Duodenal mucosa (tissue), 2 donors: ENCODE measurements at regions not wholly inside any gene's neighbourhood (a gene's known extent, or its start where the extent isn't known, plus 50 kb on each side); places are given as distances from the start of the nearest gene placed in this dataset.

Experiments
- H3K27ac ChIP-seq: one replicate; pipeline ENCODE4 v1.7.0; 2013; ENCODE audit warnings: low read depth, low read length
- H3K27me3 ChIP-seq, 2 donors: one replicate each; pipeline ENCODE4 v1.7.0; 2013; ENCODE audit warnings: low read length in 2 of 2, control low read depth in 1 of 2; ENCODE audit not compliant: insufficient read depth in 2 of 2, control insufficient read depth in 1 of 2
- H3K36me3 ChIP-seq, 2 donors: one replicate each; pipeline ENCODE4 v1.7.0; 2013; ENCODE audit warnings: low read length in 2 of 2, control low read depth in 1 of 2; ENCODE audit not compliant: insufficient read depth in 2 of 2, control insufficient read depth in 1 of 2
- H3K4me1 ChIP-seq, 2 donors: one replicate each; pipeline ENCODE4 v1.7.0; 2013; ENCODE audit warnings: low read length in 2 of 2, control low read depth in 1 of 2; ENCODE audit not compliant: insufficient read depth in 2 of 2, control insufficient read depth in 1 of 2
- H3K4me3 ChIP-seq, 2 donors: one replicate each; pipeline ENCODE4 v1.7.0; 2013; ENCODE audit warnings: low read length in 2 of 2, low read depth in 1 of 2
- H3K9ac ChIP-seq, 2 donors: one replicate each; pipeline ENCODE4 v1.7.0; 2013; ENCODE audit warnings: low read length in 2 of 2, low read depth in 1 of 2
- H3K9me3 ChIP-seq, 2 donors: one replicate each; pipeline ENCODE4 v1.7.0; 2013; ENCODE audit warnings: low read length in 2 of 2, control low read depth in 1 of 2; ENCODE audit not compliant: control insufficient read depth in 1 of 2

DNA sequence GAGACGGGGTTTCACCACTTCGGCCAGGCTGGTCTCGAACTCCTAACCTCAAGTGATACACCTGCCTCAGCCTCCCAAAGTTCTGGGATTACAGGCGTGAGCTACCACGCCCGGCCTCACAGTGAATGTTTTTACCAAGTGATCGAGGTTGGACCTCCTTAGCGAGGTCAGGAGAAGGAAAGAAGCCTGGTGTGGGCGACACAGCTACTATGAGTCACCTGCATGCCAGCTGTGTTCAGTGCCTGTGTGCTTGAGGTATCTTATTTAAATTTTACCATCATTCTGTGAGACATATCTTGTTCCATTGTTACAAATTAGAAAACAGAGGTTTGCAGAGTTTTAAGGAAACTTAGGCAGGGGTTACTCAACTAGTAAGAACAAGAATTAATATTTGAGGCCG lies 174.8 kb upstream of the DYNLRB2 start:
- Histone ChIP-seq H3K4me1 (no peaks in the 10 kb centered on the region), H3K27ac (no peak overlapping the region), H3K36me3 (no peaks in the 10 kb centered on the region), H3K9me3 (no peaks in the 10 kb centered on the region), H3K4me3 (no peak overlapping the region), H3K27me3 (no peaks in the 10 kb centered on the region), H3K9ac (no peak overlapping the region)

DNA sequence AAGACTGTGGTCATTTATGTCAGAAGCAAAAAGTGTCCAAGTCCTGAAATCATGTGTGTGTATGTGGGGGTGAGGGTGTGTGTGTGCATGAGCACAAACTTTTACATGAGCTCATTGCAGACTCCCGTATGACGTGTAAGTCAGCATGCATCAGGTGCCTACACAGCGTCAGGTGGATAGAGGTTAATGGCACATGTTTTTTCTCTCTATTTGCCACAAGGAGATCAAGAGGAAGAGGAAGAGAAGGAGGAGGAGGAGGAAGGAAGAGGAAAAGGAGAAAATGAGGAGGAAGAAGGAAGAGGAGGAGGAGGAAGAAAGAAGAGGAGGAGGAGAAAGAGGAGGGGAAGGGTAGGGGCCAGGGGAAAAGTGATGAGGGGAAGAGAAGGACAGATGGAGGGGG lies 178.0 kb upstream of the DYNLRB2 start:
- Histone ChIP-seq H3K9me3 (no peaks in the 10 kb centered on the region), H3K4me1 (no peaks in the 10 kb centered on the region), H3K9ac (no peak overlapping the region), H3K36me3 (no peaks in the 10 kb centered on the region), H3K27ac (no peak overlapping the region), H3K4me3 (no peak overlapping the region), H3K27me3 (no peaks in the 10 kb centered on the region)

DNA sequence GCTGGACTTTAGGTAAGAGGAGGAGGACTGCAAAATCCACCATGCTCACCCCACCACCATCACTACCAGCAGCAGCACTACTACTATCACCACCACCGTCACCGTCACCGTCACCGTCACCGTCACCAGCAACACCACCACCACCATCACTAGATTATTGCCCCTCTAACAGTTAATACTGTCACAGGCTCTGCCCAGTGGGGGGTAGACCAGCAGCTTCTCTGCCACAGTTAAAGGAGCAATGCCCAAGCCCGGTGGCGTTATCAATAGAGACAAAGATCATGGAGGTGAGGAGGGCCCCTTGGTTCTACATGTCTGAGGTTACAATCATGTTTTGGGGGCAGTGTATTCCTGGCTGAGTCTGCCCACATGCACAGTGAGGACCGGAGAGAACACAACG lies 184.4 kb upstream of the DYNLRB2 start:
- Histone ChIP-seq H3K4me3 (no peak overlapping the region), H3K27me3 (no peaks in the 10 kb centered on the region), H3K4me1 (no peaks in the 10 kb centered on the region), H3K27ac (no peak overlapping the region), H3K9ac (no peak overlapping the region), H3K36me3 (no peaks in the 10 kb centered on the region), H3K9me3 (no peaks in the 10 kb centered on the region)

DNA sequence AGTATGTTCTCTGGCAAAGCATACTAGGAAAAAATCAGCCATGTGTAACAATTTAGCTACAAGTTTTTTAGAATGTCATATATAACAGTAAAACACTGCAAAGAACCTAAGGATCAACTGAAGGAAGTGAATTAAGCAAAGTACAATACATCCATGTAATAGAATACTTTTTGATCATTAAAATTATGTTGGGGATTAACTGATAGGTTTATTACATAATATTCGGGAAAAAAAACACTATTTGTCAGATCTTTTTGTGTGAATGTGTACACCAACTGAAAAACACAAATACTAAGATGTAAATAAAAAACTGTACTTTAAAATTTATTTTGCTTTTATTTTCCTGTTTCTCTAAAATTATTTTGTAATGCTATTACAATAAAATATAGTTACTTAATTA lies 185.5 kb upstream of the DYNLRB2 start:
- Histone ChIP-seq H3K9ac (no peak overlapping the region), H3K27me3 (no peaks in the 10 kb centered on the region), H3K36me3 (no peaks in the 10 kb centered on the region), H3K9me3 (no peaks in the 10 kb centered on the region), H3K27ac (no peak overlapping the region), H3K4me3 (no peak overlapping the region), H3K4me1 (no peaks in the 10 kb centered on the region)

DNA sequence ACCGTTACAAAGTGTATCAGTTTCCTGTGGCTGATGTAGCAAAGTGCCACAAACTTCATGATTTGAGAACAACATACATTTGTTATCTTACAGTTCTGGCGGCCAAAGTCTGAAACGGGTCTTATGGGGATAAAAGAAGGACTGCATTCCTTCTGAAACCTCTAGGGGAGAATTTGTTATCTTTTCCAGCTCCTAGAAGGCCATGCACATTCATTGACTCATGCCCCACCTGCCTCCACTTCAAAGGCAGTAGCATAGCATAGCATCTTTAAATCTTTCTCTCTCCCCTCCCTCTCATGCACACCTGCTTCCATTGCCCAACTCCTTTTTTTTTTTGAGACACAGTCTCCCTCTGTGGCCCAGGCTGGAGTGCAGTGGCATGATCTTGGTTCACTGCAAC lies 190.7 kb upstream of the DYNLRB2 start:
- Histone ChIP-seq H3K4me3 (no peak overlapping the region), H3K36me3 (no peaks in the 10 kb centered on the region), H3K9ac (no peak overlapping the region), H3K9me3 (peaks cover 0 to 2% of the 10 kb centered on the region in 2 donors), H3K4me1 (peaks cover 0 to 4% of the 10 kb centered on the region in 2 donors), H3K27me3 (no peaks in the 10 kb centered on the region), H3K27ac (no peak overlapping the region)

DNA sequence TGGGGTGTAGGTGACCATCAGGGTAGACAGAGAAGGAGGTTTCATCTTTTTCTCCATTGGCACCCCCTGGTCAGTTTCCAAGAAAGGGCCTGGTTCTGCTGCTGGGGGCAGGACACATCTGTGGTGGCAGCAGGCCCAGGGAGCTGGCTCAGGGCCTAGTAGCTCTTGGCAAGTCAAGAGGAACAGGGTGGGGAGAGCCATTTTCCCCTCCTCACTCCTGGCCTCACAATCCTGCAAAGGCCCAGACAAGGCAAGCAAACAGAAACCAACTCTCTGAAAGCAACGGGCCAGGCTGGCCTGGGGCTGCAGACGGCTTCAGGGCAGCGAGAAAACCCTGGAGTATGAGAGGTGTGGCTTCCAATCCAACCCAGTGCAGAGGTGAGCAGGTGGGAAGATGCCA lies 192.9 kb upstream of the DYNLRB2 start:
- Histone ChIP-seq H3K9me3 (peaks cover 0 to 2% of the 10 kb centered on the region in 2 donors), H3K36me3 (no peaks in the 10 kb centered on the region), H3K4me3 (no peak overlapping the region), H3K4me1 (peaks cover 0 to 4% of the 10 kb centered on the region in 2 donors), H3K27me3 (no peaks in the 10 kb centered on the region), H3K27ac (no peak overlapping the region), H3K9ac (no peak overlapping the region)

DNA sequence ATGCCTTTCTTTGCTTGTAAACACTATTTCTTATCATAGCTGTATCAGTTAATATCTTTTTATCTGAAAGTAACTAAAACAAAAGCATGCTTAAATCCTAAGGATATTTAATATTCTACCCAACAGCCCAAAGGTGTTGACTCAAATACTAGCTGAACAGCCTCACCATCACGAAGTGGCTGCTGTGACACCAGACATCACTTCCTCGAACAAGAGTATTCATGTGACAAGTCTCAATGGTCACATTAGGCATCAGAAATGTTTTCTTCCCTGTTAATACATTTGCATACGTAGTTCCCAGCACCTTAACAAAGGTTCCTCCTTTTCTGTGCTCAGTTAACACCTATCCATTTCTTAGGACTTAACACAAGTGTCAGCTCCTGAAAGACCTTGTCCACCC lies 193.8 kb upstream of the DYNLRB2 start:
- Histone ChIP-seq H3K4me1 (peaks cover 0 to 4% of the 10 kb centered on the region in 2 donors), H3K27me3 (no peaks in the 10 kb centered on the region), H3K9ac (no peak overlapping the region), H3K4me3 (no peak overlapping the region), H3K27ac (no peak overlapping the region), H3K36me3 (no peaks in the 10 kb centered on the region), H3K9me3 (peaks cover 0 to 2% of the 10 kb centered on the region in 2 donors)

DNA sequence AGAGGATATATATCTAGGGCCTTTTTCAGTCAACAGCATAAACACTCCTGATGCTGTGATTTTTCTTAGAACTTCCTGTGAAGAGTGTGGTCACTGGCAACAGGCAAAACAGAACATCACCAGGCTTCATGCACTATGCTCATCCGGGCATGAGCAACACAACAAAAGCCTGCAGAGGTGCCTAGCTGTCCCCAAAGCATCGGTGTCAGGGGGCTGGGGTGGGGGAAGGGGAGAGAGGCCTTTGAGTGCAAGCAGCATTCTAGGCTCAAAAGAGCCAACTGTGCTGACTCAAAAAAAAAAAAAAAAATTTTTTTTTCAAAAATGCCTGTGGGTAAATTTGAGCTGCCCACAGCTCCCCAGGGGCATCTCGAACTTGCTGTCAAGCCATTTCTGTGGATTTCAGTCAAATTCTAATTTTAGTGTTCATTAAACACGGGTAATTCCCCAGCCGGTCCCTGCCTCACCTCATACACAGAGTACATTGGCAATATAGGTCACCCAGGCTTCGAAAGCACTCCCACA lies 194.6 kb upstream of the DYNLRB2 start:
- peaks cover 0 to 4% of the 10 kb centered on the region in 2 donors for H3K4me1 ChIP-seq
- H3K27ac ChIP-seq: no peak overlapping the region
- H3K9me3 ChIP-seq: peaks cover 0 to 2% of the 10 kb centered on the region in 2 donors
- H3K27me3 ChIP-seq: no peaks in the 10 kb centered on the region
- H3K36me3 ChIP-seq: no peaks in the 10 kb centered on the region
- H3K9ac ChIP-seq: no peak overlapping the region
- H3K4me3 ChIP-seq: no peak overlapping the region

DNA sequence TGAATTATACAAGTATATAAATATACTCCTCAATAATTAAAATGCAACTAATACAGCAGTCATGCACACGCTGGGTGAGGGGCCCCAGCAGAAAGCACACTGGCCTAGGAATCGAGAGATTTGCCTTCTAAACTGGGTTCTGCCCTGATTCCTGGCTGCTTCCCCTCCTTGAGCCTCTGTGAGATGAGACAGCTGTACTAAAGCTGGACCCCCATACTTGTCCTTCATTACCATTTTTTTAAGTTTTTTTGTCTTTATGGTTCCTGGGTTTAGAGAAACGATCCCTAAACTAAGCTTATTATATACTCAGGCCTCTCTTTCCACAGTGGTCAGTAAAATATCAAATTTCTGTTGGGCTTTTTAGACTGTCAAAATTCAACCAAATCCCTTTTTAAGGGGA lies 195.1 kb upstream of the DYNLRB2 start:
- Histone ChIP-seq H3K27ac (no peak overlapping the region), H3K36me3 (no peaks in the 10 kb centered on the region), H3K9ac (no peak overlapping the region), H3K4me3 (no peak overlapping the region), H3K4me1 (peaks cover 0 to 4% of the 10 kb centered on the region in 2 donors), H3K27me3 (no peaks in the 10 kb centered on the region), H3K9me3 (peaks cover 0 to 2% of the 10 kb centered on the region in 2 donors)

DNA sequence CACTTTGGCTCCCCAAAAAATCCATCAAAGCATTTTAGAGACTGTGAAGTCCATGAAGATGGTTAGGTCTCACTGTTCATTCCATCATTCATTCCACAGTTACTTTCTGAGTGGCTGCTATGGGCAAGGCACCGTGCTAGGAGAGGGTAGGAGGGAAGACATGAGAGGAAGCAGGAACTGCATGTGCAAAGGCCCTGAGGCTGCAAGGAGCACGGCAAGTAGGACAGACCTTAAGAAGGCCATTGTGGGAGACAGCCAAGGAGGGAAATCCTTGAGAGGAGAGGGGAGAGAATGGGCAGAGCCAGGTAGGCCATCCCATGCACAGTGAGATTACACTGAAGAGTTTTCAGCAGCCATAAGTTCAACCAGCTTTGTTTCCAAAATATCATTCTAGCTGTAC lies 196.2 kb upstream of the DYNLRB2 start:
- H3K9ac ChIP-seq: no peak overlapping the region
- H3K36me3 ChIP-seq: no peaks in the 10 kb centered on the region
- H3K9me3 ChIP-seq: peaks cover 0 to 2% of the 10 kb centered on the region in 2 donors
- H3K27me3 ChIP-seq: no peaks in the 10 kb centered on the region
- H3K4me3 ChIP-seq: no peak overlapping the region
- no peak overlapping the region for H3K27ac ChIP-seq
- H3K4me1 ChIP-seq: peaks cover 0 to 4% of the 10 kb centered on the region in 2 donors

DNA sequence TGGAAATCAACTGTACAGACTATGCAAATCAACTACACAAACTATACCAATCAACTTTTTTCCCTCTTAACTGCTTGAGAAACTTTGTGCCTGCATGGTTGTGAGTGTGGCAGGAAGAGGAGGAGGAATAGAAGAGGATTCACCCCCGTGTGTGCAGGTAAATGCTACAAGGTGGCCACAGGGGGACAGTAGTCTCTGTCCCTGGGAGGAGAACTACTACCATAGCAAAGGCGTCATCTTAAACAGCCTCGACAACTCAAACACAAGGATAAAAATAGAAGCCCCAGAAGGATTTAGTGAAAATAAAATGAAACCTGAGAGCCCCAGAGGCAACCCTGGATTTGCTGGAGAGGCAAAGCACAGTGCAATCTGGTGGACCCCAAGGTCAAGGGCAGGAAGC lies 199.5 kb upstream of the DYNLRB2 start:
- Histone ChIP-seq H3K36me3 (no peaks in the 10 kb centered on the region), H3K27ac (no peak overlapping the region), H3K27me3 (no peaks in the 10 kb centered on the region), H3K4me3 (no peak overlapping the region), H3K9me3 (no peaks in the 10 kb centered on the region), H3K9ac (no peak overlapping the region), H3K4me1 (no peaks in the 10 kb centered on the region)
